ENCODE measurements at regions not wholly inside any gene's neighbourhood (a gene's known extent, or its start where the extent isn't known, plus 50 kb on each side); places are given as distances from the start of the nearest gene placed in this dataset.
A peak's percentile ranks its signal among the peaks of the same experiment; 100 is the strongest.
"Not testable (repeated sequence)": the region's sequence is repeated elsewhere in the genome, so short reads cannot be mapped to it uniquely, and the experiment has no call there.

GRCh38 chr2:149858216-149858615 lies 270.6 kb upstream of the MMADHC start:
- Histone ChIP-seq H3K4me1 (ENCODE audit: low read depth) (peaks cover 11% of the 10 kb centered on the region), H3K4me3 (no peak overlapping the region), H3K36me3 (no peaks in the 10 kb centered on the region), H3K27me3 (no peaks in the 10 kb centered on the region), H3K27ac (no peak overlapping the region), H3K9me3 (ENCODE audit: low read depth) (no peaks in the 10 kb centered on the region)
- peak in 1 of 2 donors; percentile 30 for DNase-seq (ENCODE audit: low read depth in 1 of 2, low spot score in 1 of 2)
- TF ChIP-seq CTCF (IDR thresholded peaks at IDR 0.05; ENCODE audit: low read depth, low read length): no peak

GRCh38 chr2:149857344-149857743 lies 269.8 kb upstream of the MMADHC start:
- no peak for TF ChIP-seq CTCF (IDR thresholded peaks at IDR 0.05; ENCODE audit: low read depth, low read length)
- Histone ChIP-seq H3K4me1 (ENCODE audit: low read depth) (peaks cover 11% of the 10 kb centered on the region), H3K4me3 (no peak overlapping the region), H3K36me3 (no peaks in the 10 kb centered on the region), H3K9me3 (ENCODE audit: low read depth) (no peaks in the 10 kb centered on the region), H3K27ac (no peak overlapping the region), H3K27me3 (no peaks in the 10 kb centered on the region)
- peak in 1 of 2 donors; percentile 10 for DNase-seq (ENCODE audit: low read depth in 1 of 2, low spot score in 1 of 2)

- H3K27me3 ChIP-seq; DNase-seq (ENCODE audit: low read depth in 1 of 2, low spot score in 1 of 2); H3K36me3 ChIP-seq; H3K4me3 ChIP-seq; H3K27ac ChIP-seq; H3K9me3 ChIP-seq (ENCODE audit: low read depth): not testable (repeated sequence)
- peaks cover 11% of the 10 kb centered on the region for H3K4me1 ChIP-seq (ENCODE audit: low read depth)
Measured at GRCh38 chr2:149855859-149856258, 268.3 kb upstream of the MMADHC start.

GRCh38 chr2:149849591-149849990 lies 262.0 kb upstream of the MMADHC start:
- Histone ChIP-seq H3K27me3 (no peaks in the 10 kb centered on the region), H3K27ac (no peak overlapping the region), H3K9me3 (ENCODE audit: low read depth) (no peaks in the 10 kb centered on the region), H3K36me3 (no peaks in the 10 kb centered on the region), H3K4me1 (ENCODE audit: low read depth) (no peaks in the 10 kb centered on the region), H3K4me3 (no peak overlapping the region)
- TF ChIP-seq CTCF (IDR thresholded peaks at IDR 0.05; ENCODE audit: low read depth, low read length): no peak
- DNase-seq (ENCODE audit: low read depth in 1 of 2, low spot score in 1 of 2): no peak

- no peak overlapping the region for H3K4me3 ChIP-seq
Measured at GRCh38 chr2:149849136-149849535, 261.6 kb upstream of the MMADHC start.

GRCh38 chr2:149841396-149841795 lies 253.8 kb upstream of the MMADHC start:
- no peaks in the 10 kb centered on the region for H3K36me3 ChIP-seq
- H3K4me1 ChIP-seq (ENCODE audit: low read depth): no peaks in the 10 kb centered on the region
- H3K9me3 ChIP-seq (ENCODE audit: low read depth): no peaks in the 10 kb centered on the region
- DNase-seq (ENCODE audit: low read depth in 1 of 2, low spot score in 1 of 2): no peak
- no peaks in the 10 kb centered on the region for H3K27me3 ChIP-seq
- no peak overlapping the region for H3K4me3 ChIP-seq
- no peak for TF ChIP-seq CTCF (IDR thresholded peaks at IDR 0.05; ENCODE audit: low read depth, low read length)
- no peak overlapping the region for H3K27ac ChIP-seq

More at GRCh38 chr2:149849136-149849535, 261.6 kb upstream of the MMADHC start:
- no peak for TF ChIP-seq CTCF (IDR thresholded peaks at IDR 0.05; ENCODE audit: low read depth, low read length)
- no peaks in the 10 kb centered on the region for H3K36me3 ChIP-seq
- no peaks in the 10 kb centered on the region for H3K9me3 ChIP-seq (ENCODE audit: low read depth)
- no peak for DNase-seq (ENCODE audit: low read depth in 1 of 2, low spot score in 1 of 2)
- H3K27me3 ChIP-seq: no peaks in the 10 kb centered on the region
- no peak overlapping the region for H3K27ac ChIP-seq
- H3K4me1 ChIP-seq (ENCODE audit: low read depth): no peaks in the 10 kb centered on the region
